SK-N-SH (cell line): ENCODE measurements at regions not wholly inside any gene's neighbourhood (a gene's known extent, or its start where the extent isn't known, plus 50 kb on each side); places are given as distances from the start of the nearest gene placed in this dataset.

Source experiments
- CTCF ChIA-PET: fragments of 300-600, 350-600 bp; formaldehyde crosslinking; extraction: SDS; loops from one replicate; lab custom pipeline; 2021; lab: Yijun Ruan, JAX
- POLR2A ChIA-PET: fragments of 350-600 bp; sonication (Branson Sonifier 250); formaldehyde crosslinking; extraction: SDS; loops from one replicate; lab custom pipeline; 2020; ENCODE audit warnings: antibody characterized with exemption, inconsistent platforms; lab: Yijun Ruan, JAX
- DNase-seq: peaks from one replicate; pipeline ENCODE4 v3.0.0; 2012
- H2AFZ ChIP-seq: fragments of 200-600 bp; sonication (generic); 2 replicates; pipeline ENCODE4 v1.8.1; 2016; ENCODE audit warnings: antibody characterized with exemption, mild to moderate bottlenecking, low read depth
- H3F3A ChIP-seq: fragments of 200-600 bp; sonication (generic); replicated peaks from 2 replicates; pipeline ENCODE3; 2016; ENCODE audit warnings: antibody characterized with exemption, mild to moderate bottlenecking; ENCODE audit not compliant: insufficient read depth
- H3K27ac ChIP-seq, 2 experiments: fragments of 200-500 bp in 1 of 2; fragments of 200-600 bp in 1 of 2; sonication (Bioruptor generic) in 1 of 2; sonication (generic), shearing (Covaris generic) in 1 of 2; 2 replicates each; pipeline versions ENCODE4 v1.5.1 to v1.6.1; 2014 to 2016; ENCODE audit warnings: low read depth in 2 of 2, inconsistent platforms in 1 of 2, low read length in 1 of 2, mild to moderate bottlenecking in 1 of 2, mixed read lengths in 1 of 2
- H3K27me3 ChIP-seq: fragments of 200-600 bp; sonication (generic), shearing (Covaris generic); 2 replicates; pipeline ENCODE4 v1.6.1; 2016; ENCODE audit warnings: mixed run types; ENCODE audit not compliant: insufficient read depth
- H3K36me3 ChIP-seq, 2 experiments: fragments of 200-500 bp in 1 of 2; fragments of 200-600 bp in 1 of 2; sonication (Bioruptor generic) in 1 of 2; sonication (generic) in 1 of 2; replicated peaks in 1 of 2; 2 replicates each; pipeline versions ENCODE3 to v1.5.1; 2014 to 2016; ENCODE audit warnings: low read length in 1 of 2, mild to moderate bottlenecking in 1 of 2; ENCODE audit not compliant: insufficient read depth in 2 of 2, control insufficient read depth in 1 of 2
- H3K4me1 ChIP-seq, 2 experiments: fragments of 200-500 bp in 1 of 2; fragments of 200-600 bp in 1 of 2; sonication (Bioruptor generic) in 1 of 2; sonication (generic), shearing (Covaris generic) in 1 of 2; 2 replicates each; pipeline versions ENCODE4 v1.5.1 to v1.6.1; 2014 to 2016; ENCODE audit warnings: low read depth in 1 of 2, low read length in 1 of 2, mixed run types in 1 of 2; ENCODE audit not compliant: insufficient read depth in 2 of 2, control insufficient read depth in 1 of 2
- H3K4me2 ChIP-seq: fragments of 200-600 bp; sonication (generic), shearing (Covaris generic); 2 replicates; pipeline ENCODE4 v1.6.1; 2017; ENCODE audit warnings: mixed run types
- H3K4me3 ChIP-seq, 2 experiments: fragments of 200-500 bp in 1 of 2; fragments of 200-600 bp in 1 of 2; sonication (Bioruptor generic) in 1 of 2; sonication (generic), shearing (Covaris generic) in 1 of 2; 2 replicates each; pipeline versions ENCODE4 v1.5.1 to v1.8.1; 2014 to 2016; ENCODE audit warnings: low read depth in 2 of 2, inconsistent platforms in 1 of 2, low read length in 1 of 2, mild to moderate bottlenecking in 1 of 2, mixed read lengths in 1 of 2, moderate library complexity in 1 of 2
- H3K79me2 ChIP-seq: fragments of 200-600 bp; sonication (generic); 2 replicates; pipeline ENCODE4 v1.8.1; 2017; ENCODE audit warnings: mild to moderate bottlenecking; ENCODE audit not compliant: insufficient read depth
- H3K9ac ChIP-seq: fragments of 200-600 bp; sonication (generic); 2 replicates; pipeline ENCODE4 v1.6.1; 2017; ENCODE audit warnings: mixed run types
- H3K9me2 ChIP-seq: fragments of 200-600 bp; sonication (generic); 2 replicates; pipeline ENCODE4 v1.6.1; 2017; ENCODE audit warnings: mixed run types
- H3K9me3 ChIP-seq: fragments of 200-600 bp; sonication (generic); 2 replicates; pipeline ENCODE4 v1.6.1; 2017; ENCODE audit warnings: mixed run types, mild to moderate bottlenecking, moderate library complexity
- H4K20me1 ChIP-seq: fragments of 200-600 bp; sonication (generic); 2 replicates; pipeline ENCODE4 v1.6.1; 2017; ENCODE audit warnings: mild to moderate bottlenecking, mixed run types; ENCODE audit not compliant: insufficient read depth
- EP300 ChIP-seq, 2 experiments: IDR thresholded peaks; 2 replicates each; pipeline versions ENCODE4 v1.4.0 to v1.6.1; 2012; ENCODE audit warnings: borderline replicate concordance in 1 of 2, low read depth in 1 of 2, low read length in 1 of 2
- EZH2phosphoT487 ChIP-seq: fragments of 200-600 bp; sonication (generic); IDR thresholded peaks from 2 replicates; pipeline ENCODE4 v1.6.1; 2017; ENCODE audit warnings: low read depth, mixed run types, mild to moderate bottlenecking, antibody characterized with exemption, moderate library complexity, borderline replicate concordance
- GABPA ChIP-seq: IDR thresholded peaks from 2 replicates; pipeline ENCODE4 v1.4.0; 2012; ENCODE audit warnings: low read depth, mild to moderate bottlenecking
- GATA2 ChIP-seq: sonication (generic); formaldehyde crosslinking; IDR thresholded peaks from 2 replicates; pipeline ENCODE4 v1.5.0; 2020; ENCODE audit warnings: mild to moderate bottlenecking, missing genetic modification reagents
- MEF2A ChIP-seq: IDR thresholded peaks from 2 replicates; pipeline ENCODE4 v1.4.0; 2012; ENCODE audit warnings: low read depth, borderline replicate concordance
- MXI1 ChIP-seq: IDR thresholded peaks from 2 replicates; pipeline ENCODE4 v1.6.1; 2012; ENCODE audit warnings: mild to moderate bottlenecking, low read depth, low read length, improper control_type of control experiment
- NFIC ChIP-seq: IDR thresholded peaks from 2 replicates; pipeline ENCODE4 v1.4.0; 2012; ENCODE audit warnings: borderline replicate concordance
- NRF1 ChIP-seq: IDR thresholded peaks from 2 replicates; pipeline ENCODE4 v1.6.1; 2012; ENCODE audit warnings: low read depth, mild to moderate bottlenecking, low read length
- PBX3 ChIP-seq: IDR thresholded peaks from 2 replicates; pipeline ENCODE4; 2012
- POLR2AphosphoS5 ChIP-seq: IDR thresholded peaks from 2 replicates; pipeline ENCODE4 v1.6.1; 2012; ENCODE audit warnings: low read depth, low read length
- RAD21 ChIP-seq: IDR thresholded peaks from 2 replicates; pipeline ENCODE4 v1.6.1; 2012; ENCODE audit warnings: mild to moderate bottlenecking, low read length
- RCOR1 ChIP-seq: fragments of 150-350 bp; IDR thresholded peaks from 2 replicates; pipeline ENCODE4 v1.6.1; 2017; ENCODE audit warnings: antibody characterized with exemption, low read length
- SIN3A ChIP-seq: IDR thresholded peaks from 2 replicates; pipeline ENCODE4 v1.6.1; 2012; ENCODE audit warnings: low read depth, mild to moderate bottlenecking, low read length, moderate library complexity, borderline replicate concordance
- TAF1 ChIP-seq: IDR thresholded peaks from 2 replicates; pipeline ENCODE4 v1.6.1; 2012; ENCODE audit warnings: low read depth, mild to moderate bottlenecking, low read length, moderate library complexity, borderline replicate concordance
- TEAD4 ChIP-seq: IDR thresholded peaks from 2 replicates; pipeline ENCODE4 v1.4.0; 2012; ENCODE audit warnings: mild to moderate bottlenecking, borderline replicate concordance; ENCODE audit not compliant: insufficient read depth
- USF2 ChIP-seq: fragments of 150-350 bp; IDR thresholded peaks from 2 replicates; pipeline ENCODE4 v1.6.1; 2017; ENCODE audit warnings: antibody characterized with exemption, low read length, low read depth, borderline replicate concordance
- YY1 ChIP-seq: IDR thresholded peaks from 2 replicates; pipeline ENCODE4 v1.4.0; 2012; ENCODE audit warnings: low read depth, mild to moderate bottlenecking
- WGBS: methylation state at CpG from one replicate; pipeline ENCODE4 v1.1.6; 2017; ENCODE audit warnings: low lambda C conversion rate; 5-methylcytosine and 5-hydroxymethylcytosine counted together
- TF ChIP-seq, protein P1 (sequence below): IDR thresholded peaks from 2 replicates; pipeline ENCODE4 v1.6.1; 2012; ENCODE audit warnings: mild to moderate bottlenecking, low read depth, low read length, moderate library complexity
- TF ChIP-seq, protein P2 (sequence below): IDR thresholded peaks from 2 replicates; pipeline ENCODE4 v1.4.0; 2012; ENCODE audit warnings: low read depth
- TF ChIP-seq, protein P3 (sequence below): IDR thresholded peaks from 2 replicates; pipeline ENCODE4 v1.4.0; 2012; ENCODE audit warnings: low read depth, borderline replicate concordance

DNA sequence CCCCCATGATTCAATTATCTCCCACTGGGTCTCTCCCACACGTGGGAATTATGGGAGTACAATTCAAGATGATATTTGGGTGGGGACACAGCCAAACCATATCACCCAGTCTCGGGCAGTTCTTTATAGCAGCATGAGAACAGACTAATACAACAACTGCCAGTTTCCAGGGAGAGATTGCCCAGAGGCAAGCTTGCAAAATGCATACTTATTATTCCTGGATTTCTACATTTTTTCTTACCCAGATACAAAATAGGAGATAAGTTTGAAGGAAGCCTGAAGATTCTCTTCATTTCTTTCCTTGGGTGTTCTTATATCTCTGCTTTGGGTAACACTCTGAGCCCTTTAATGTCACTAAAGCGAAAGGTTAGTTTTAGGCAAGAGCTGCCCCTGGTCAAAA is 691.2 kb downstream of the TAF11L14 start:
- H3K27me3 ChIP-seq, result no peaks in the 10 kb centered on the region
- DNase-seq, result no peak
- WGBS, result 9% methylated on average over 3 of the region's 3 CpGs
- POLR2A ChIA-PET, result no interaction called here
- no peak overlapping the region for H3K9ac ChIP-seq
- no peaks in the 10 kb centered on the region for H3K9me3 ChIP-seq
- no peak overlapping the region for H3K4me3 ChIP-seq
- no peaks in the 10 kb centered on the region for H3K36me3 ChIP-seq
- no peaks in the 10 kb centered on the region for H4K20me1 ChIP-seq
- H3K4me1 ChIP-seq, result no peaks in the 10 kb centered on the region
- no peak overlapping the region for H3K4me2 ChIP-seq
- no peaks in the 10 kb centered on the region for H3K9me2 ChIP-seq
- no peak overlapping the region for H2AFZ ChIP-seq
- no peaks in the 10 kb centered on the region for H3F3A ChIP-seq
- no peaks in the 10 kb centered on the region for H3K79me2 ChIP-seq
- H3K27ac ChIP-seq, result no peak overlapping the region
- TF ChIP-seq MEF2A, result no peak
- no peak for TF ChIP-seq MXI1
- TF ChIP-seq, protein P1, sequence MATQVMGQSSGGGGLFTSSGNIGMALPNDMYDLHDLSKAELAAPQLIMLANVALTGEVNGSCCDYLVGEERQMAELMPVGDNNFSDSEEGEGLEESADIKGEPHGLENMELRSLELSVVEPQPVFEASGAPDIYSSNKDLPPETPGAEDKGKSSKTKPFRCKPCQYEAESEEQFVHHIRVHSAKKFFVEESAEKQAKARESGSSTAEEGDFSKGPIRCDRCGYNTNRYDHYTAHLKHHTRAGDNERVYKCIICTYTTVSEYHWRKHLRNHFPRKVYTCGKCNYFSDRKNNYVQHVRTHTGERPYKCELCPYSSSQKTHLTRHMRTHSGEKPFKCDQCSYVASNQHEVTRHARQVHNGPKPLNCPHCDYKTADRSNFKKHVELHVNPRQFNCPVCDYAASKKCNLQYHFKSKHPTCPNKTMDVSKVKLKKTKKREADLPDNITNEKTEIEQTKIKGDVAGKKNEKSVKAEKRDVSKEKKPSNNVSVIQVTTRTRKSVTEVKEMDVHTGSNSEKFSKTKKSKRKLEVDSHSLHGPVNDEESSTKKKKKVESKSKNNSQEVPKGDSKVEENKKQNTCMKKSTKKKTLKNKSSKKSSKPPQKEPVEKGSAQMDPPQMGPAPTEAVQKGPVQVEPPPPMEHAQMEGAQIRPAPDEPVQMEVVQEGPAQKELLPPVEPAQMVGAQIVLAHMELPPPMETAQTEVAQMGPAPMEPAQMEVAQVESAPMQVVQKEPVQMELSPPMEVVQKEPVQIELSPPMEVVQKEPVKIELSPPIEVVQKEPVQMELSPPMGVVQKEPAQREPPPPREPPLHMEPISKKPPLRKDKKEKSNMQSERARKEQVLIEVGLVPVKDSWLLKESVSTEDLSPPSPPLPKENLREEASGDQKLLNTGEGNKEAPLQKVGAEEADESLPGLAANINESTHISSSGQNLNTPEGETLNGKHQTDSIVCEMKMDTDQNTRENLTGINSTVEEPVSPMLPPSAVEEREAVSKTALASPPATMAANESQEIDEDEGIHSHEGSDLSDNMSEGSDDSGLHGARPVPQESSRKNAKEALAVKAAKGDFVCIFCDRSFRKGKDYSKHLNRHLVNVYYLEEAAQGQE, result no peak
- TF ChIP-seq GABPA, result no peak
- TF ChIP-seq, protein P2, sequence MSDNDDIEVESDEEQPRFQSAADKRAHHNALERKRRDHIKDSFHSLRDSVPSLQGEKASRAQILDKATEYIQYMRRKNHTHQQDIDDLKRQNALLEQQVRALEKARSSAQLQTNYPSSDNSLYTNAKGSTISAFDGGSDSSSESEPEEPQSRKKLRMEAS, result no peak
- no peak for TF ChIP-seq TAF1
- CTCF ChIA-PET, result no interaction called here

- no peaks in the 10 kb centered on the region for H3K9me3 ChIP-seq
- no peaks in the 10 kb centered on the region for H3K36me3 ChIP-seq
- no peak overlapping the region for H3K4me3 ChIP-seq
- no peaks in the 10 kb centered on the region for H3K9me2 ChIP-seq
- ChIA-PET CTCF (interaction anchor here (1.3 kb wide), 1 partner anchor 1113 kb away, joined by 3 read pairs; no protein-coding TSS in a partner anchor), POLR2A (no interaction called here)
- no peak for DNase-seq
- TF ChIP-seq TEAD4 (no peak), PBX3 (no peak), MEF2A (no peak), POLR2AphosphoS5 (no peak), GATA2 (CRISPR knock-in tag) (no peak), USF2 (no peak), RCOR1 (no peak), NFIC (no peak), NRF1 (no peak), EZH2phosphoT487 (no peak), RAD21 (no peak), TAF1 (no peak), YY1 (no peak), EP300 (IDR thresholded peaks at IDR 0.05; ENCODE audit: borderline replicate concordance in 1 of 2, low read depth in 1 of 2, low read length in 1 of 2) (no peak), GABPA (no peak), SIN3A (no peak)
- TF ChIP-seq, protein P3, sequence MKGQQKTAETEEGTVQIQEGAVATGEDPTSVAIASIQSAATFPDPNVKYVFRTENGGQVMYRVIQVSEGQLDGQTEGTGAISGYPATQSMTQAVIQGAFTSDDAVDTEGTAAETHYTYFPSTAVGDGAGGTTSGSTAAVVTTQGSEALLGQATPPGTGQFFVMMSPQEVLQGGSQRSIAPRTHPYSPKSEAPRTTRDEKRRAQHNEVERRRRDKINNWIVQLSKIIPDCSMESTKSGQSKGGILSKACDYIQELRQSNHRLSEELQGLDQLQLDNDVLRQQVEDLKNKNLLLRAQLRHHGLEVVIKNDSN, result no peak
- TF ChIP-seq, protein P2, result no peak
- no peak overlapping the region for H3K9ac ChIP-seq
- H3K4me1 ChIP-seq, result no peaks in the 10 kb centered on the region
- H2AFZ ChIP-seq, result no peak overlapping the region
- no peak overlapping the region for H3K4me2 ChIP-seq
- H3K27ac ChIP-seq, result no peak overlapping the region
- no peaks in the 10 kb centered on the region for H3K27me3 ChIP-seq
- no peaks in the 10 kb centered on the region for H3K79me2 ChIP-seq
- no peaks in the 10 kb centered on the region for H3F3A ChIP-seq
- H4K20me1 ChIP-seq, result no peaks in the 10 kb centered on the region
Observed at GRCh38 chr5:18329328-18329727, 695.1 kb downstream of the TAF11L14 start.
